ENCODE measurements at regions not wholly inside any gene's neighbourhood (a gene's known extent, or its start where the extent isn't known, plus 50 kb on each side); places are given as distances from the start of the nearest gene placed in this dataset.
A peak's percentile ranks its signal among the peaks of the same experiment; 100 is the strongest.
"Not testable (repeated sequence)": the region's sequence is repeated elsewhere in the genome, so short reads cannot be mapped to it uniquely, and the experiment has no call there.

GRCh38 chr3:177249203-177249602, 51.9 kb upstream of the TBL1XR1 start:
- no peak for DNase-seq (ENCODE audit: low read depth, low spot score)
- TF ChIP-seq FOXP2 (optimal IDR thresholded peaks at IDR 0.05; ENCODE audit: control extremely low read depth, extremely low read length, insufficient read depth) (no peak), POLR2AphosphoS5 (IDR thresholded peaks at IDR 0.05; ENCODE audit: borderline replicate concordance, low read depth, low read length) (no peak), EZH2 (IDR thresholded peaks at IDR 0.05) (no peak)
- no peak overlapping the region for H3K9ac ChIP-seq (ENCODE audit: insufficient read length)

GRCh38 chr3:177250151-177250550, 52.9 kb upstream of the TBL1XR1 start:
- Histone ChIP-seq H3K9me3 (ENCODE audit: low read depth, low read length) (no peaks in the 10 kb centered on the region), H3K36me3 (ENCODE audit: insufficient read depth, low read length) (no peaks in the 10 kb centered on the region), H3K4me3 (no peak overlapping the region), H3K9ac (ENCODE audit: insufficient read length) (peak overlapping the region; percentile 34), H3K27ac (peak overlapping the region; percentile 27; the same call in 1 of the 2 replicates)
- no peak for TF ChIP-seq FOXP2 (optimal IDR thresholded peaks at IDR 0.05; ENCODE audit: control extremely low read depth, extremely low read length, insufficient read depth)
- no peak for TF ChIP-seq POLR2AphosphoS5 (IDR thresholded peaks at IDR 0.05; ENCODE audit: borderline replicate concordance, low read depth, low read length)
- no peak for TF ChIP-seq EZH2 (IDR thresholded peaks at IDR 0.05)
- no peak for DNase-seq (ENCODE audit: low read depth, low spot score)

More at GRCh38 chr3:177249203-177249602, 51.9 kb upstream of the TBL1XR1 start:
- no peak overlapping the region for H3K4me3 ChIP-seq
- no peaks in the 10 kb centered on the region for H3K9me3 ChIP-seq (ENCODE audit: low read depth, low read length)
- no peak overlapping the region for H3K27ac ChIP-seq
- H3K36me3 ChIP-seq (ENCODE audit: insufficient read depth, low read length): no peaks in the 10 kb centered on the region

- H3K4me3 ChIP-seq: no peak overlapping the region
- DNase-seq (ENCODE audit: low read depth, low spot score): no peak
- no peaks in the 10 kb centered on the region for H3K36me3 ChIP-seq (ENCODE audit: insufficient read depth, low read length)
- H3K9ac ChIP-seq (ENCODE audit: insufficient read length): no peak overlapping the region
- no peaks in the 10 kb centered on the region for H3K9me3 ChIP-seq (ENCODE audit: low read depth, low read length)
- no peak for TF ChIP-seq POLR2AphosphoS5 (IDR thresholded peaks at IDR 0.05; ENCODE audit: borderline replicate concordance, low read depth, low read length)
- no peak for TF ChIP-seq EZH2 (IDR thresholded peaks at IDR 0.05)
- no peak for TF ChIP-seq FOXP2 (optimal IDR thresholded peaks at IDR 0.05; ENCODE audit: control extremely low read depth, extremely low read length, insufficient read depth)
- no peak overlapping the region for H3K27ac ChIP-seq
These were observed 54.5 kb upstream of the TBL1XR1 start for GRCh38 chr3:177251755-177252154.

- peak; percentile 95 for DNase-seq (ENCODE audit: low read depth, low spot score)
- peak; percentile 80; the same call in 1 of the 2 replicates for TF ChIP-seq POLR2AphosphoS5 (IDR thresholded peaks at IDR 0.05; ENCODE audit: borderline replicate concordance, low read depth, low read length)
- TF ChIP-seq FOXP2 (optimal IDR thresholded peaks at IDR 0.05; ENCODE audit: control extremely low read depth, extremely low read length, insufficient read depth): peak; percentile 54
- TF ChIP-seq EZH2 (IDR thresholded peaks at IDR 0.05): no peak
- H3K9me3 ChIP-seq (ENCODE audit: low read depth, low read length): no peaks in the 10 kb centered on the region
- no peaks in the 10 kb centered on the region for H3K36me3 ChIP-seq (ENCODE audit: insufficient read depth, low read length)
- no peak overlapping the region for H3K9ac ChIP-seq (ENCODE audit: insufficient read length)
- peak overlapping the region; percentile 48 for H3K27ac ChIP-seq
- no peak overlapping the region for H3K4me3 ChIP-seq
These were observed 59.7 kb upstream of the TBL1XR1 start for GRCh38 chr3:177257006-177257405.

- no peak overlapping the region for H3K4me3 ChIP-seq
- TF ChIP-seq POLR2AphosphoS5 (IDR thresholded peaks at IDR 0.05; ENCODE audit: borderline replicate concordance, low read depth, low read length) (no peak), EZH2 (IDR thresholded peaks at IDR 0.05) (no peak), FOXP2 (optimal IDR thresholded peaks at IDR 0.05; ENCODE audit: control extremely low read depth, extremely low read length, insufficient read depth) (no peak)
- no peaks in the 10 kb centered on the region for H3K9me3 ChIP-seq (ENCODE audit: low read depth, low read length)
- H3K36me3 ChIP-seq (ENCODE audit: insufficient read depth, low read length): no peaks in the 10 kb centered on the region
- peak overlapping the region; percentile 48 for H3K27ac ChIP-seq
- H3K9ac ChIP-seq (ENCODE audit: insufficient read length): no peak overlapping the region
- DNase-seq (ENCODE audit: low read depth, low spot score): no peak
These were observed 60.3 kb upstream of the TBL1XR1 start for GRCh38 chr3:177257625-177258024.

GRCh38 chr3:177262396-177262795, 65.1 kb upstream of the TBL1XR1 start:
- DNase-seq (ENCODE audit: low read depth, low spot score): no peak
- TF ChIP-seq FOXP2 (optimal IDR thresholded peaks at IDR 0.05; ENCODE audit: control extremely low read depth, extremely low read length, insufficient read depth) (no peak), POLR2AphosphoS5 (IDR thresholded peaks at IDR 0.05; ENCODE audit: borderline replicate concordance, low read depth, low read length) (no peak), EZH2 (IDR thresholded peaks at IDR 0.05) (no peak)
- no peaks in the 10 kb centered on the region for H3K36me3 ChIP-seq (ENCODE audit: insufficient read depth, low read length)

GRCh38 chr3:177263615-177264368, 66.5 kb upstream of the TBL1XR1 start:
- TF ChIP-seq FOXP2 (optimal IDR thresholded peaks at IDR 0.05; ENCODE audit: control extremely low read depth, extremely low read length, insufficient read depth): no peak
- no peak for TF ChIP-seq EZH2 (IDR thresholded peaks at IDR 0.05)
- TF ChIP-seq POLR2AphosphoS5 (IDR thresholded peaks at IDR 0.05; ENCODE audit: borderline replicate concordance, low read depth, low read length): no peak
- Histone ChIP-seq H3K36me3 (ENCODE audit: insufficient read depth, low read length) (no peaks in the 10 kb centered on the region), H3K27ac (0 out of 2 replicates have a peak overlapping the region, but pooled peaks have one; percentile 44), H3K9me3 (ENCODE audit: low read depth, low read length) (no peaks in the 10 kb centered on the region), H3K4me3 (no peak overlapping the region), H3K9ac (ENCODE audit: insufficient read length) (peak overlapping the region; percentile 8)
- no peak for DNase-seq (ENCODE audit: low read depth, low spot score)

More at GRCh38 chr3:177262396-177262795, 65.1 kb upstream of the TBL1XR1 start:
- H3K9ac ChIP-seq (ENCODE audit: insufficient read length): no peak overlapping the region
- no peaks in the 10 kb centered on the region for H3K9me3 ChIP-seq (ENCODE audit: low read depth, low read length)
- H3K4me3 ChIP-seq: no peak overlapping the region
- H3K27ac ChIP-seq: no peak overlapping the region

GRCh38 chr3:177271811-177272501, 74.7 kb upstream of the TBL1XR1 start:
- not testable (repeated sequence) for H3K4me3 ChIP-seq; H3K27ac ChIP-seq; H3K9ac ChIP-seq (ENCODE audit: insufficient read length); H3K36me3 ChIP-seq (ENCODE audit: insufficient read depth, low read length); H3K9me3 ChIP-seq (ENCODE audit: low read depth, low read length); DNase-seq (ENCODE audit: low read depth, low spot score)

Measured in SK-N-MC (cell line).